A673 (cell line): ENCODE measurements at regions not wholly inside any gene's neighbourhood (a gene's known extent, or its start where the extent isn't known, plus 50 kb on each side); places are given as distances from the start of the nearest gene placed in this dataset.

Experiments used
- BruUV-seq: library from RNA; stranded (reverse); fragments of 400-500 nt; replicated peaks from 2 replicates; lab custom pipeline; 2021; lab: Mats Ljungman, UMichigan
- CTCF ChIA-PET: fragments of 300-600 bp; sonication (Branson Sonifier 250); formaldehyde crosslinking; loops from one replicate; lab custom pipeline; 2022; ENCODE audit warnings: antibody characterized with exemption; lab: Charles Lee
- POLR2A ChIA-PET: fragments of 300-600 bp; sonication (Branson Sonifier 250); formaldehyde crosslinking; loops from one replicate; lab custom pipeline; 2022; ENCODE audit warnings: antibody characterized with exemption; ENCODE audit not compliant: low non-redundant PET; lab: Charles Lee
- DNase-seq: peaks from one replicate; pipeline ENCODE4 v3.0.0-alpha.2; 2015; ENCODE audit warnings: low spot score
- H3K27ac ChIP-seq: fragments of 200-600 bp; sonication (generic); 2 replicates; pipeline ENCODE4 v1.5.1; 2016; ENCODE audit warnings: mixed run types, low read depth, mild to moderate bottlenecking, mixed read lengths, antibody characterized with exemption, low read length; ENCODE audit not compliant: poor library complexity, severe bottlenecking
- H3K27me3 ChIP-seq: fragments of 200-600 bp; sonication (generic); replicated peaks from 2 replicates; pipeline ENCODE4 v1.6.1; 2017; ENCODE audit warnings: mixed run types, low read depth, mild to moderate bottlenecking, mixed read lengths, antibody characterized with exemption, low read length; ENCODE audit not compliant: insufficient read depth, poor library complexity
- H3K36me3 ChIP-seq: fragments of 200-600 bp; sonication (generic); 2 replicates; pipeline ENCODE4 v1.6.1; 2016; ENCODE audit warnings: mixed run types, mild to moderate bottlenecking, mixed read lengths, antibody characterized with exemption, low read length; ENCODE audit not compliant: insufficient read depth, poor library complexity, severe bottlenecking
- H3K4me1 ChIP-seq: fragments of 200-600 bp; sonication (generic); 2 replicates; pipeline ENCODE4 v1.6.1; 2017; ENCODE audit warnings: mixed run types, mild to moderate bottlenecking, mixed read lengths, antibody characterized with exemption, low read length; ENCODE audit not compliant: insufficient read depth, poor library complexity, severe bottlenecking
- H3K4me3 ChIP-seq: fragments of 200-600 bp; sonication (generic); 2 replicates; pipeline ENCODE4 v1.5.1; 2016; ENCODE audit warnings: low read depth, mixed run types, mild to moderate bottlenecking, mixed read lengths, low read length; ENCODE audit not compliant: poor library complexity, severe bottlenecking
- H3K9me3 ChIP-seq: fragments of 200-600 bp; sonication (generic); 2 replicates; pipeline ENCODE4 v1.6.1; 2016; ENCODE audit warnings: mixed run types, low read depth, mild to moderate bottlenecking, mixed read lengths, antibody characterized with exemption, low read length; ENCODE audit not compliant: poor library complexity, severe bottlenecking
- EZH2 ChIP-seq: fragments of 200-600 bp; sonication (generic); IDR thresholded peaks from 2 replicates; pipeline ENCODE4 v1.6.1; 2017; ENCODE audit warnings: borderline replicate concordance, low read depth, mild to moderate bottlenecking, mixed read lengths, antibody characterized with exemption, low read length; ENCODE audit not compliant: poor library complexity, severe bottlenecking
- intact Hi-C: fragments of 100-400 bp; cut with micrococcal nuclease; formaldehyde crosslinking; loops from one replicate; pipeline ENCODE4 v1.10.0; 2022; ENCODE audit not compliant: unreplicated experiment
- TF ChIP-seq, protein P1 (sequence below): fragments of 300-800, 200-600 bp; sonication (generic); conservative IDR thresholded peaks from 2 replicates; pipeline ENCODE4 v1.5.1; 2017; ENCODE audit warnings: low read depth, mild to moderate bottlenecking, antibody characterized with exemption, low read length, moderate library complexity, mixed read lengths

- intact Hi-C loops = no loop called here
- TF ChIP-seq EZH2 = no peak
- TF ChIP-seq, protein P1, sequence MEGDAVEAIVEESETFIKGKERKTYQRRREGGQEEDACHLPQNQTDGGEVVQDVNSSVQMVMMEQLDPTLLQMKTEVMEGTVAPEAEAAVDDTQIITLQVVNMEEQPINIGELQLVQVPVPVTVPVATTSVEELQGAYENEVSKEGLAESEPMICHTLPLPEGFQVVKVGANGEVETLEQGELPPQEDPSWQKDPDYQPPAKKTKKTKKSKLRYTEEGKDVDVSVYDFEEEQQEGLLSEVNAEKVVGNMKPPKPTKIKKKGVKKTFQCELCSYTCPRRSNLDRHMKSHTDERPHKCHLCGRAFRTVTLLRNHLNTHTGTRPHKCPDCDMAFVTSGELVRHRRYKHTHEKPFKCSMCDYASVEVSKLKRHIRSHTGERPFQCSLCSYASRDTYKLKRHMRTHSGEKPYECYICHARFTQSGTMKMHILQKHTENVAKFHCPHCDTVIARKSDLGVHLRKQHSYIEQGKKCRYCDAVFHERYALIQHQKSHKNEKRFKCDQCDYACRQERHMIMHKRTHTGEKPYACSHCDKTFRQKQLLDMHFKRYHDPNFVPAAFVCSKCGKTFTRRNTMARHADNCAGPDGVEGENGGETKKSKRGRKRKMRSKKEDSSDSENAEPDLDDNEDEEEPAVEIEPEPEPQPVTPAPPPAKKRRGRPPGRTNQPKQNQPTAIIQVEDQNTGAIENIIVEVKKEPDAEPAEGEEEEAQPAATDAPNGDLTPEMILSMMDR = no peak
- BruUV-seq = no TSS peak
These were observed 1191.3 kb upstream of the C9orf72 start for GRCh38 chr9:28764532-28764931.

GRCh38 chr9:28770226-28770625 is 1196.9 kb upstream of the C9orf72 start:
- CTCF ChIA-PET = no interaction called here

More at GRCh38 chr9:28764532-28764931, 1191.3 kb upstream of the C9orf72 start:
- peaks cover 8% of the 10 kb centered on the region for H3K9me3 ChIP-seq
- CTCF ChIA-PET = no interaction called here
- H3K4me3 ChIP-seq = no peak overlapping the region
- H3K36me3 ChIP-seq = no peaks in the 10 kb centered on the region
- no peaks in the 10 kb centered on the region for H3K27me3 ChIP-seq
- H3K4me1 ChIP-seq = no peaks in the 10 kb centered on the region
- POLR2A ChIA-PET = no interaction called here
- no peak overlapping the region for H3K27ac ChIP-seq
- DNase-seq = no peak

GRCh38 chr9:28770827-28771226 is 1197.5 kb upstream of the C9orf72 start:
- Histone ChIP-seq H3K27me3 (no peaks in the 10 kb centered on the region), H3K9me3 (peaks cover 3% of the 10 kb centered on the region), H3K36me3 (no peaks in the 10 kb centered on the region), H3K27ac (no peak overlapping the region), H3K4me1 (peaks cover 16% of the 10 kb centered on the region), H3K4me3 (no peak overlapping the region)
- intact Hi-C loops = loop anchor here (10.0 kb wide), 1 partner anchor 54 kb away; no protein-coding TSS in a partner anchor
- no peak for DNase-seq
- TF ChIP-seq, protein P1 = no peak
- no peak for TF ChIP-seq EZH2
- BruUV-seq = no TSS peak
- CTCF ChIA-PET = no interaction called here
- POLR2A ChIA-PET = interaction anchor here (0.7 kb wide), 1 partner anchor 772 kb away, joined by 8 read pairs; no protein-coding TSS in a partner anchor

More at GRCh38 chr9:28770226-28770625, 1196.9 kb upstream of the C9orf72 start:
- Histone ChIP-seq H3K36me3 (no peaks in the 10 kb centered on the region), H3K27ac (no peak overlapping the region), H3K27me3 (no peaks in the 10 kb centered on the region), H3K9me3 (peaks cover 8% of the 10 kb centered on the region), H3K4me1 (peaks cover 14% of the 10 kb centered on the region), H3K4me3 (no peak overlapping the region)
- TF ChIP-seq EZH2 = no peak
- TF ChIP-seq, protein P1 = no peak
- no TSS peak for BruUV-seq
- no peak for DNase-seq
- intact Hi-C loops = loop anchor here (10.0 kb wide), 1 partner anchor 55 kb away; no protein-coding TSS in a partner anchor
- POLR2A ChIA-PET = no interaction called here
